H1 (cell line): ENCODE measurements at regions not wholly inside any gene's neighbourhood (a gene's known extent, or its start where the extent isn't known, plus 50 kb on each side); places are given as distances from the start of the nearest gene placed in this dataset.

Experiments
- CTCF ChIA-PET: fragments of 300-600 bp; sonication (Branson Sonifier 250); formaldehyde crosslinking; loops from one replicate; lab custom pipeline; 2021; ENCODE audit not compliant: partially characterized antibody; lab: Charles Lee
- POLR2A ChIA-PET: fragments of 300-600 bp; sonication (Branson Sonifier 250); formaldehyde crosslinking; loops from one replicate; lab custom pipeline; 2021; ENCODE audit warnings: inconsistent platforms; ENCODE audit not compliant: partially characterized antibody; lab: Charles Lee
- DNase-seq, 2 experiments: peaks; one replicate each; pipeline versions ENCODE4 v3.0.0 to v3.0.0-alpha.2; 2010 to 2022; ENCODE audit warnings: low spot score in 2 of 2, low read depth in 1 of 2, mixed read lengths in 1 of 2
- FAIRE-seq: peaks from 2 replicates; lab custom pipeline; 2011; peaks lifted over from hg19 to GRCh38; lab: Jason Lieb, UNC
- H2AFZ ChIP-seq: 2 replicates; pipeline ENCODE4 v1.8.1; 2012; ENCODE audit warnings: low read length, inconsistent platforms
- H2AK5ac ChIP-seq: 2 replicates; pipeline ENCODE4 v1.6.1; 2013; ENCODE audit warnings: low read depth, low read length
- H2BK120ac ChIP-seq: replicated peaks from 2 replicates; pipeline ENCODE3; 2013; ENCODE audit warnings: low read depth, low read length, inconsistent platforms
- H2BK12ac ChIP-seq: 2 replicates; pipeline ENCODE4 v1.6.1; 2013; ENCODE audit warnings: low read depth, low read length
- H2BK15ac ChIP-seq: 2 replicates; pipeline ENCODE4 v1.6.1; 2013; ENCODE audit warnings: low read length
- H2BK20ac ChIP-seq: 2 replicates; pipeline ENCODE4 v1.6.1; 2013; ENCODE audit warnings: low read length
- H2BK5ac ChIP-seq: 2 replicates; pipeline ENCODE4 v1.6.1; 2013; ENCODE audit warnings: low read depth, low read length
- H3K14ac ChIP-seq: 2 replicates; pipeline ENCODE4 v1.6.1; 2013; ENCODE audit warnings: inconsistent platforms; ENCODE audit not compliant: insufficient read length
- H3K18ac ChIP-seq: 2 replicates; pipeline ENCODE4 v1.6.1; 2013; ENCODE audit warnings: low read length; ENCODE audit errors: extremely low read depth
- H3K23ac ChIP-seq: 2 replicates; pipeline ENCODE4 v1.6.1; 2013; ENCODE audit warnings: inconsistent platforms; ENCODE audit not compliant: insufficient read length
- H3K23me2 ChIP-seq: 2 replicates; pipeline ENCODE4 v1.6.1; 2013; ENCODE audit warnings: low read depth, low read length
- H3K27ac ChIP-seq: 2 replicates; pipeline ENCODE4 v1.6.1; 2011; ENCODE audit warnings: low read depth, low read length, inconsistent platforms
- H3K27me3 ChIP-seq, 4 experiments: replicated peaks in 1 of 4; 1 replicate in 1 of 4; 2 replicates in 3 of 4; pipeline versions ENCODE4 v1.6.1 to v1.8.1; 2011 to 2013; ENCODE audit warnings: low read length in 3 of 4, mild to moderate bottlenecking in 3 of 4, inconsistent platforms in 2 of 4, mixed read lengths in 2 of 4, moderate library complexity in 1 of 4; ENCODE audit not compliant: control insufficient read depth in 3 of 4, insufficient read depth in 3 of 4; ENCODE audit errors: extremely low read depth in 1 of 4
- H3K36me3 ChIP-seq, 4 experiments: 2 replicates each; pipeline versions ENCODE4 v1.6.1 to v1.8.1; 2011 to 2013; ENCODE audit warnings: mild to moderate bottlenecking in 4 of 4, low read length in 3 of 4, moderate library complexity in 2 of 4, control low read depth in 1 of 4, inconsistent platforms in 1 of 4; ENCODE audit not compliant: insufficient read depth in 4 of 4, control insufficient read depth in 2 of 4
- H3K4ac ChIP-seq: replicated peaks from 2 replicates; pipeline ENCODE3; 2013; ENCODE audit warnings: low read length, low read depth, mixed read lengths, inconsistent platforms; ENCODE audit not compliant: insufficient read length
- H3K4me1 ChIP-seq, 4 experiments: replicated peaks in 1 of 4; 1 replicate in 1 of 4; 2 replicates in 3 of 4; pipeline versions ENCODE4 v1.6.1 to v1.8.1; 2011 to 2013; ENCODE audit warnings: low read length in 3 of 4, inconsistent platforms in 2 of 4, mixed read lengths in 1 of 4; ENCODE audit not compliant: insufficient read depth in 4 of 4, control insufficient read depth in 3 of 4
- H3K4me2 ChIP-seq, 2 experiments: 2 replicates each; pipeline versions ENCODE4 v1.6.1 to v1.8.1; 2011 to 2013; ENCODE audit warnings: low read depth in 2 of 2, low read length in 2 of 2, control low read depth in 1 of 2, inconsistent platforms in 1 of 2, mild to moderate bottlenecking in 1 of 2; ENCODE audit not compliant: insufficient read depth in 1 of 2
- H3K4me3 ChIP-seq, 4 experiments: fragments of 200-600, 300-600 bp in 1 of 4; sonication (generic), shearing (Covaris generic), sonication (Bioruptor Twin) in 1 of 4; 2 replicates each; pipeline versions ENCODE4 v1.5.1 to v1.8.1; 2011 to 2016; ENCODE audit warnings: low read length in 4 of 4, low read depth in 3 of 4, control low read depth in 2 of 4, inconsistent platforms in 2 of 4, mild to moderate bottlenecking in 2 of 4, mixed read lengths in 1 of 4, moderate library complexity in 1 of 4; ENCODE audit not compliant: insufficient read depth in 2 of 4; ENCODE audit errors: extremely low read depth in 1 of 4
- H3K56ac ChIP-seq: replicated peaks from 2 replicates; pipeline ENCODE3; 2013; ENCODE audit warnings: low read depth, mild to moderate bottlenecking, mixed read lengths, low read length, inconsistent platforms; ENCODE audit not compliant: insufficient read length
- H3K79me1 ChIP-seq: 2 replicates; pipeline ENCODE4 v1.6.1; 2013; ENCODE audit warnings: low read depth, low read length, control low read depth
- H3K79me2 ChIP-seq, 2 experiments: 2 replicates each; pipeline versions ENCODE4 v1.6.1 to v1.8.1; 2012 to 2013; ENCODE audit warnings: low read length in 2 of 2, mild to moderate bottlenecking in 2 of 2, inconsistent platforms in 1 of 2; ENCODE audit not compliant: insufficient read depth in 2 of 2, control insufficient read depth in 1 of 2
- H3K9ac ChIP-seq, 4 experiments: replicated peaks in 1 of 4; 1 replicate in 1 of 4; 2 replicates in 3 of 4; pipeline versions ENCODE4 v1.6.1 to v1.8.1; 2011 to 2013; ENCODE audit warnings: low read depth in 3 of 4, low read length in 3 of 4, control low read depth in 2 of 4, mild to moderate bottlenecking in 2 of 4, moderate library complexity in 2 of 4, inconsistent platforms in 1 of 4; ENCODE audit errors: extremely low read depth in 1 of 4
- H3K9me3 ChIP-seq, 2 experiments: 2 replicates each; pipeline versions ENCODE4 v1.6.1 to v1.8.1; 2012 to 2013; ENCODE audit warnings: mild to moderate bottlenecking in 2 of 2, moderate library complexity in 2 of 2, control low read depth in 1 of 2, inconsistent platforms in 1 of 2, low read depth in 1 of 2, low read length in 1 of 2, mixed read lengths in 1 of 2; ENCODE audit not compliant: insufficient read depth in 2 of 2
- H4K20me1 ChIP-seq, 2 experiments: replicated peaks in 1 of 2; 2 replicates each; pipeline versions ENCODE3 to v1.8.1; 2011 to 2013; ENCODE audit warnings: inconsistent platforms in 2 of 2, low read length in 2 of 2, mild to moderate bottlenecking in 1 of 2; ENCODE audit not compliant: insufficient read depth in 2 of 2, control insufficient read depth in 1 of 2
- H4K5ac ChIP-seq: 2 replicates; pipeline ENCODE4 v1.6.1; 2013; ENCODE audit warnings: low read length, low read depth, mixed read lengths, inconsistent platforms; ENCODE audit not compliant: insufficient read length
- H4K8ac ChIP-seq: 2 replicates; pipeline ENCODE4 v1.8.0; 2013; ENCODE audit warnings: mild to moderate bottlenecking, moderate library complexity, low read length, inconsistent platforms; ENCODE audit not compliant: insufficient read depth; ENCODE audit errors: extremely low read depth
- H4K91ac ChIP-seq: replicated peaks from 2 replicates; pipeline ENCODE3; 2013; ENCODE audit warnings: low read length, mixed read lengths, inconsistent platforms; ENCODE audit not compliant: insufficient read length
- CBX5 ChIP-seq: fragments of 300-800, 300-1000 bp; sonication (generic); IDR thresholded peaks from 2 replicates; pipeline ENCODE4 v1.7.1; 2016; ENCODE audit warnings: antibody characterized with exemption, low read length, low read depth
- CTBP2 ChIP-seq: IDR thresholded peaks from 2 replicates; pipeline ENCODE4 v1.7.0; 2011; ENCODE audit warnings: borderline replicate concordance, mild to moderate bottlenecking, moderate library complexity, mixed read lengths, low read length; ENCODE audit not compliant: insufficient read depth, insufficient read length
- GABPA ChIP-seq: IDR thresholded peaks from 2 replicates; pipeline ENCODE4 v1.6.1; 2011; ENCODE audit warnings: mild to moderate bottlenecking, low read length, moderate library complexity, borderline replicate concordance; ENCODE audit not compliant: insufficient read depth
- GTF2F1 ChIP-seq: IDR thresholded peaks from 2 replicates; pipeline ENCODE4 v1.6.1; 2012; ENCODE audit warnings: low read depth, low read length, improper control_type of control experiment, borderline replicate concordance
- KDM4A ChIP-seq: IDR thresholded peaks from one replicate; pipeline ENCODE4 v1.7.1; 2012; ENCODE audit warnings: low read depth, mild to moderate bottlenecking, moderate library complexity, low read length, inconsistent platforms; ENCODE audit not compliant: severe bottlenecking
- RAD21 ChIP-seq, 2 experiments: IDR thresholded peaks in 1 of 2; conservative IDR thresholded peaks in 1 of 2; 2 replicates each; pipeline ENCODE4 v1.6.1; 2011; ENCODE audit warnings: low read depth in 2 of 2, low read length in 2 of 2, improper control_type of control experiment in 1 of 2, inconsistent platforms in 1 of 2, mild to moderate bottlenecking in 1 of 2, moderate library complexity in 1 of 2
- SP4 ChIP-seq: IDR thresholded peaks from 2 replicates; pipeline ENCODE4 v1.6.1; 2012; ENCODE audit warnings: low read length, inconsistent platforms
- SRF ChIP-seq: IDR thresholded peaks from 2 replicates; pipeline ENCODE4 v1.6.1; 2011; ENCODE audit warnings: mild to moderate bottlenecking, low read depth, low read length, moderate library complexity
- WGBS, 2 experiments: shearing (Covaris generic) in 1 of 2; methylation state at CpG; one replicate each; pipeline versions ENCODE4 v1.1.6 to v1.1.7; 2013 to 2015; ENCODE audit warnings: low lambda C conversion rate in 2 of 2, mixed read lengths in 2 of 2, inconsistent platforms in 1 of 2, low coverage in 1 of 2, missing lambda C conversion rate in 1 of 2; ENCODE audit not compliant: insufficient replicate concordance in 2 of 2, insufficient coverage in 1 of 2, insufficient read length in 1 of 2; ENCODE audit errors: extremely low coverage in 1 of 2, missing lambda C conversion rate in 1 of 2; 5-methylcytosine and 5-hydroxymethylcytosine counted together
- TF ChIP-seq, protein P1 (sequence below): IDR thresholded peaks from 2 replicates; pipeline ENCODE4 v1.6.1; 2012; ENCODE audit warnings: low read length, inconsistent platforms

- Histone ChIP-seq H2BK5ac (no peak overlapping the region), H3K27ac (no peak overlapping the region), H3K56ac (no peak overlapping the region), H3K79me2 (no peaks in the 10 kb centered on the region), H4K5ac (no peak overlapping the region), H3K23me2 (no peaks in the 10 kb centered on the region), H3K18ac (no peak overlapping the region), H4K20me1 (no peaks in the 10 kb centered on the region), H3K36me3 (no peaks in the 10 kb centered on the region), H3K4ac (no peak overlapping the region), H3K14ac (no peak overlapping the region), H2BK120ac (no peak overlapping the region), H2AK5ac (no peak overlapping the region), H3K4me1 (no peaks in the 10 kb centered on the region), H2AFZ (no peak overlapping the region), H3K4me2 (no peak overlapping the region), H3K9ac (no peak overlapping the region), H3K79me1 (no peaks in the 10 kb centered on the region), H2BK12ac (no peak overlapping the region), H2BK20ac (no peak overlapping the region), H4K8ac (no peak overlapping the region), H2BK15ac (no peak overlapping the region), H3K9me3 (no peaks in the 10 kb centered on the region), H3K4me3 (no peak overlapping the region), H4K91ac (no peak overlapping the region), H3K23ac (no peak overlapping the region), H3K27me3 (no peaks in the 10 kb centered on the region)
- DNase-seq (no peak), FAIRE-seq (no peak)
- no peak for TF ChIP-seq KDM4A
- no peak for TF ChIP-seq CTBP2
- no peak for TF ChIP-seq GTF2F1
- no peak for TF ChIP-seq SP4
- TF ChIP-seq SRF = no peak
- TF ChIP-seq, protein P1, sequence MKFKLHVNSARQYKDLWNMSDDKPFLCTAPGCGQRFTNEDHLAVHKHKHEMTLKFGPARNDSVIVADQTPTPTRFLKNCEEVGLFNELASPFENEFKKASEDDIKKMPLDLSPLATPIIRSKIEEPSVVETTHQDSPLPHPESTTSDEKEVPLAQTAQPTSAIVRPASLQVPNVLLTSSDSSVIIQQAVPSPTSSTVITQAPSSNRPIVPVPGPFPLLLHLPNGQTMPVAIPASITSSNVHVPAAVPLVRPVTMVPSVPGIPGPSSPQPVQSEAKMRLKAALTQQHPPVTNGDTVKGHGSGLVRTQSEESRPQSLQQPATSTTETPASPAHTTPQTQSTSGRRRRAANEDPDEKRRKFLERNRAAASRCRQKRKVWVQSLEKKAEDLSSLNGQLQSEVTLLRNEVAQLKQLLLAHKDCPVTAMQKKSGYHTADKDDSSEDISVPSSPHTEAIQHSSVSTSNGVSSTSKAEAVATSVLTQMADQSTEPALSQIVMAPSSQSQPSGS = no peak
- TF ChIP-seq GABPA = no peak
- no peak for TF ChIP-seq CBX5
- no peak for TF ChIP-seq RAD21 (IDR thresholded peaks at IDR 0.05 in 1 of 2, conservative IDR thresholded peaks at IDR 0.05 in 1 of 2; ENCODE audit: low read depth in 2 of 2, low read length in 2 of 2)
- ChIA-PET POLR2A (no interaction called here), CTCF (interaction anchor here (1.0 kb wide), 1 partner anchor 9 kb away, joined by 3 read pairs; no protein-coding TSS in a partner anchor)
- 86% methylated on average over 2 of the region's 2 CpGs; no CpG with 5 or more reads in 1 of the 2 experiments for WGBS, 2 experiments
Observed at GRCh38 chr4:27568952-27569319, 708.3 kb downstream of the STIM2 start.
